HG03378 (cell line): ENCODE measurements at regions not wholly inside any gene's neighbourhood (a gene's known extent, or its start where the extent isn't known, plus 50 kb on each side); places are given as distances from the start of the nearest gene placed in this dataset.

ENCODE experiments used
- ATAC-seq: cut with Tn5 transposase; IDR thresholded peaks from one replicate; pipeline ENCODE4 v1.9.1; 2021; ENCODE audit warnings: mild to moderate bottlenecking, moderate library complexity; ENCODE audit not compliant: unreplicated experiment

- ATAC-seq = no peak
Measured at GRCh38 chr18:51397347-51397962, 200.0 kb upstream of the MEX3C start.

DNA sequence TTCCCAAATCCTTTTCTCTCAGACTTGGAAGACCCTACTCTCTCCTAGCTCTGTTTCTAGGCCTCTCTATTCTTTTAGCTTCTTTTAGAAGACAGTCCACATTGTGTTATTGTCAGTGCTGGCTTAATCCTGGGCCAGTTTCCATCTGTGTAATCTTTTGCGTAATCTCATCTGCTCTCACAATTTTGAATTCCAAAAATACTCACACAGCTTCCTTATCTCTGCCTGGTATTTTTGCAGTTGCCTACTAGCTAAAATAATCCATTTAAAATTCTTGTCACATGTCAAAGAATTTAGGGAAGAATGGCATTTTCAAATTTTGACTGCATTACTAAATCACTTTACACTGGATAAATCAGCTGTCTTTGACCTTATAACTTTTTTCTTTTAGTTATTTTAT lies 200.6 kb upstream of the MEX3C start:
- no peak for ATAC-seq

GRCh38 chr18:51399491-51400122 lies 202.1 kb upstream of the MEX3C start:
- no peak for ATAC-seq

DNA sequence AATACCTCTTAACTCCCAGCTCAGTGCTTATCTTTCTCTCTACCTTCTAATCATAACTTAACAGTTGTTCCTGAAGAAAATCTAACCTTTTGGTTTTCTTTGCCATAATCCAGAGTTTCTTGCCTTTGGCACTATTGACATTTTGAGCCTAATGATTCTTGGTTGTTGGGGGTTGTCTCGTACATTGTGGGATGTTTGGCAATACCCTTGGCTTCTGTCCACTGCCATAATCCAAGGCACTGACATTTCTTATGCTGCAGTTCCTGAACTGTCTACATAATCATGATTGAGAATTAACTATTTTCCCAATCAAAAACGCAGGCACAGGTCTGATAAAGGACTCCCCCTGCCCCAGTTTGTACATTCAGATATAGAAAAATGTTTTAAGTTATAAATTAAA lies 203.2 kb upstream of the MEX3C start:
- no peak for ATAC-seq

GRCh38 chr18:51401912-51402311 lies 204.4 kb upstream of the MEX3C start:
- no peak for ATAC-seq

DNA sequence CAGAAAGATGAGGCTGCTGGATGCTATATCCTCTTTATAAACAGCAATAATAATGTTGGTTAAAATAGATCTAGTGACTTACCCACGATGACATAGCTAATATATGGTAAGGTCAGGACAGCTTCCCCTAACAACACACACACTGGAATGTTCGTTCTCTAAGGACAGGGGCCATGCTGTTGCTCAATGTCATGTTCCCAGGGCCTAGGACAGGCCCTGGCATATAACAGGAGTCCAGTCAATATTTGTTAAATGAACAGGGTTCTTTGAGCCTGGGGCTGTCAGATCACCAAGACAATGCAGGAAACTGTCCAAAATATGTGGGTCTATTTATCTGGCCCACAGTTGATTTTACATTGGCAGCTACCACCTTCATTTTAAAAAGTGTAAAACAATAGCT lies 207.1 kb upstream of the MEX3C start:
- ATAC-seq = no peak

GRCh38 chr18:51405683-51406477 lies 208.4 kb upstream of the MEX3C start:
- no peak for ATAC-seq

GRCh38 chr18:51417643-51418483 lies 220.4 kb upstream of the MEX3C start:
- no peak for ATAC-seq

GRCh38 chr18:51425475-51425874 lies 228.0 kb upstream of the MEX3C start:
- peak; percentile 74 for ATAC-seq

DNA sequence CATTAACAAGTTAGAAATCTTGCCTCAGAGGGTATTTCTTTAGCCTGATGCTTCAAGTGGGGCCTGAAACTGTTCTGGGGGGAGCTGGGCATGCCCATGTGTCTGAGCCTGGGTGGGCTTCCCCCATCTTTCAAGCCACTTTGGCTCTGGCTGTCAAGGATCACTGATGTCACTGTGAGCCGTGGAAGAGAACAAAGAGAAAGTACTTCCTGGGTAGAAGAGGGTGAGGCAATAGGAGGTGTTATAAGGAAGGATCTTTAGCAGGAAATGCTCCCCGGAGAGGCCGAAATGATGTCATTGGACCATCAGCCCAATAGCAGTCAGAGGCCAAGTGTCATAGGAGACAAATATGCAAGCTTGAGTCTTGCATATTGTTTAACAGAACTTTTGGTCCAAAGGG lies 228.4 kb upstream of the MEX3C start:
- peak; percentile 55 for ATAC-seq

DNA sequence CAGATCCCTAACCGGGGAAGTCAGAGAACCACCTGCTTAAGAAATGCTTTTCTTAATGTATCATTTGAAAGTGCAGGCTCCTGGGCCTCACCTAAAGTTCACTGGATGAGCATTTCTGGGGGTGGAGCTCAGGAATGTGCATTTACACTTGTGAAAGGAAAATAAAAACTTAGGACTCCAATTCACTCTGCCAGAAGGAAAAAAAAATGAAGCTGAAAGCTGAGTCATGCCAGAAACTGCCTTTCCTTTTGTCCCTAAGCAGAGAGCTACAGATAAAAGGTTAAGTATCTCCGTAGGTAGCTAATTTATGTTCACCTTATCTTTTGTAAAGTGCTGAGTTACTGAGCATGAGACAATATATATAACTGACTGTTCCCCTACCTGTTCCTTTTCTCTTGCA lies 229.5 kb upstream of the MEX3C start:
- ATAC-seq = no peak

- no peak for ATAC-seq
Measured at GRCh38 chr18:51429644-51430043, 232.2 kb upstream of the MEX3C start.

DNA sequence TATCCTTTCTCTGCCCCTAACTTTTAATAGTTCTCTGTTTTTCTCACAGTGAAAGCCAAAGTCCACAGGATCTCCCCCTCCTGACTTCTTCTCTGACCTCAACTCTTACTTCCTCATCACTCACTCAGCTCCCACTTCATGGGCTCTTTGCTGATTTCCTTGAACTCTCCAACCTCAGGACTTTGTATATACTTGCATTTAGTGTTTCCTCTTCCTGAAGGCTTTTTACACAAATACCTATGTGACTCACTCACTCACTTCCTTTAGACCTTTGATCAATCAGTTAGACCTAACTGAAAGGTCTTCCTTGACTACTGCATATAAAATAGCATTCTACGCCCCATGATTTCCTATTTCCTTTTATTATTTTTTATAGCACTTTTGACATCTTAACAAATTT lies 233.1 kb upstream of the MEX3C start:
- no peak for ATAC-seq

DNA sequence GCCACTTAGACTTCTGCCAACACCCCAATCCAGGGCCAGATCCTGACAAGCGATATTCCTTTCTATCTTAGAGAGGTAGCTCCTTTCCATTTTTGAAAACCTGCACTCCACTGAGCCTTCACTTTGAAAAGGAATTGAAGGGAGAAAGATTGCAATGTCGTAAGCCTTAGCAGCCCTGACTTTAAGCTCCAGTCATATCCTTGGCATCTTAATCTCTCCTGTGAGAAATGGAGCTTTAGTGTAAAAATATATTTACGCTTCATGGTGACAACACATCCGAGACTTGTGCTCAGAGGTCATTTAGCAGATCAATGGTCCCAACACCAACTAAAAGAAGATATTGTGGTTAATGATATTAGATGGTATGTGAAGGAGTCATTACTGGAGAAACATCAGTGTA lies 235.8 kb upstream of the MEX3C start:
- no peak for ATAC-seq

GRCh38 chr18:51433881-51434280 lies 236.4 kb upstream of the MEX3C start:
- no peak for ATAC-seq

- ATAC-seq = no peak
Measured at GRCh38 chr18:51437280-51438271, 240.1 kb upstream of the MEX3C start.

DNA sequence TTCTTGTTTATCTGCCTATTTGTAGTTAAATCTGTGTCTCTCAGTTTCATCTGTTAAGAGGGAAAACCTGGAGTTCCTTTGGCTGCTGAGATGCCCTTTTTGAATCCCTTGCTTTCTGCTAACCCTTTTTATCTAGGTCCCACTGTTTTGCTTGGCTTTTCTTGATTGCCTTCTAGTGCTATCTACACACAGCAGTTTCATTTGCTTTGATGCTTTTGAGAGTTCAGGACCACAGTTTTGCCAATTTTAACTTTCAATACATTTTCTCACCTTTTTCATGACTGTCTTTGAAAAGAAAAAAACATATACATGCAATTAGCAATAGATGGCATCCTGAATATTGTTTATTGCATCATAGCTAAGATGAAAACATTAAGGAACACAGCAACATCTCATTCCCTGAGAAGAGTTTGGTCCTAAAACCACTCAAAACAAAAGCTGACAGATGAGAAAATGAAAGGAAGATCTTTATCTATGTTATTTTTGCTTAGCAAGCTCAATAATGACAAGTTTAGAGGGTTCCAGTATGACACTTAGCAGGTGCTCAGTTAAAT lies 241.4 kb upstream of the MEX3C start:
- no peak for ATAC-seq

DNA sequence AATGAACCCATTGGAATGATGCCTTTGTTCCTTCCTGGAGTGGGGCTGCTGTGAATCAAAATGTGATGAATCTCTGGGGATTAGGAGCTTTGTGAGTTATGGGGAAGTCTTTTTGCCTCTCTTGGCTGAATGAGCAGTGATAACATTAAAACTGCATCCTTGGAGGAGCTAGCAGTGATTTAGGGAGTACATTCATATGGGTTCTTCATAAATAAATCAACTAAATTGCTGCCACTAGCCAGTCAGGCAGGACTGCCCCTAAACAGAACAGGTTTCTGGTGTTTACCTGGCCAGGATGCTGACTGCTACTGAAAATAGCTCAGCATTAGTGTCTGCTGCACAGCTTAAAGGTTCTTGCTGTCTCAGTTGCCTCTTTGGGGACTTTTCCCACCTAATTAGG lies 244.5 kb upstream of the MEX3C start:
- ATAC-seq = no peak

- no peak for ATAC-seq
Measured at GRCh38 chr18:51446571-51447210, 249.2 kb upstream of the MEX3C start.
